Spleen (tissue), 11 donors: ENCODE measurements at regions not wholly inside any gene's neighbourhood (a gene's known extent, or its start where the extent isn't known, plus 50 kb on each side); places are given as distances from the start of the nearest gene placed in this dataset.

Experiments used
- DNase-seq: peaks from one replicate; pipeline ENCODE4 v3.0.0-alpha.2; 2020
- H3K27ac ChIP-seq, 8 donors: fragments of 200-600 bp; sonication (generic) in 7 of 8; 1 replicate in 4 of 8; 2 replicates in 4 of 8; pipeline versions ENCODE4 v1.5.0 to v1.8.0; 2016 to 2021; ENCODE audit warnings: inconsistent platforms in 4 of 8, mild to moderate bottlenecking in 4 of 8, moderate library complexity in 1 of 8
- H3K27me3 ChIP-seq, 7 donors: fragments of 200-600 bp; sonication (generic) in 6 of 7; replicated peaks in 1 of 7; 1 replicate in 4 of 7; 2 replicates in 3 of 7; pipeline versions ENCODE4 v1.5.0 to v1.8.0; 2016 to 2021; ENCODE audit warnings: inconsistent platforms in 3 of 7, mild to moderate bottlenecking in 1 of 7
- H3K36me3 ChIP-seq, 6 donors: fragments of 200-600 bp; sonication (generic) in 5 of 6; 1 replicate in 4 of 6; 2 replicates in 2 of 6; pipeline versions ENCODE4 v1.5.0 to v1.8.0; 2016 to 2021; ENCODE audit warnings: inconsistent platforms in 2 of 6
- H3K4me1 ChIP-seq, 6 donors: fragments of 200-600 bp; sonication (generic) in 5 of 6; 1 replicate in 3 of 6; 2 replicates in 3 of 6; pipeline versions ENCODE4 v1.5.0 to v1.8.0; 2016 to 2021; ENCODE audit warnings: inconsistent platforms in 3 of 6
- H3K4me3 ChIP-seq, 8 donors: fragments of 200-600 bp; sonication (generic) in 7 of 8; 1 replicate in 4 of 8; 2 replicates in 4 of 8; pipeline versions ENCODE4 v1.5.0 to v1.8.0; 2016 to 2021; ENCODE audit warnings: inconsistent platforms in 4 of 8, mild to moderate bottlenecking in 4 of 8, moderate library complexity in 2 of 8
- H3K9me3 ChIP-seq, 8 donors: fragments of 200-600 bp; sonication (generic) in 7 of 8; 1 replicate in 4 of 8; 2 replicates in 4 of 8; pipeline versions ENCODE4 v1.5.0 to v1.8.0; 2016 to 2021; ENCODE audit warnings: inconsistent platforms in 4 of 8
- POLR2A ChIP-seq, 3 donors: fragments of 450-650 bp; IDR thresholded peaks; one replicate each; pipeline ENCODE4 v1.5.1; 2017; ENCODE audit warnings: antibody characterized with exemption in 3 of 3, mild to moderate bottlenecking in 1 of 3
- POLR2AphosphoS5 ChIP-seq, 3 donors: sonication (generic); formaldehyde crosslinking; IDR thresholded peaks; one replicate each; pipeline ENCODE4 v1.5.1; 2017; ENCODE audit warnings: antibody characterized with exemption in 3 of 3
- WGBS, 5 donors: extraction: QIAGEN DNeasy Blood & Tissue Kit in 3 of 5; methylation state at CpG; one replicate each; pipeline versions ENCODE4 v1.1.5 to v1.1.7; 2013 to 2018; 5-methylcytosine and 5-hydroxymethylcytosine counted together
- intact Hi-C: fragments of 100-400 bp; cut with DNase I; formaldehyde crosslinking; loops from one replicate; pipeline ENCODE4 v1.15.0; 2023; ENCODE audit warnings: low total_unique reads
- TF ChIP-seq, protein P1 (sequence below), 11 experiments: fragments of 200-600 bp in 7 of 11; fragments of 450-650 bp in 4 of 11; sonication (generic) in 4 of 11; IDR thresholded peaks in 8 of 11; conservative IDR thresholded peaks in 3 of 11; 1 replicate in 7 of 11; 2 replicates in 4 of 11; pipeline versions ENCODE4 v1.4.0 to v1.8.0; 2016 to 2021; ENCODE audit warnings: antibody characterized with exemption in 11 of 11, inconsistent platforms in 4 of 11, mild to moderate bottlenecking in 1 of 11
- donor health status: healthy with polysubstance abuse.
- donor health status: DM: no; HTN: no; CAD: no; lungs with moderate emphysema.
- donor health status: DM: no; HTN: no; CAD: no.
- donor health status: Bipolar disorder and iron deficiency.
- donor health status: healthy.
- donor health status: DM: no; HTN: no; CAD: no.
- donor health status: DM: yes; HTN: yes; CAD: no.

DNA sequence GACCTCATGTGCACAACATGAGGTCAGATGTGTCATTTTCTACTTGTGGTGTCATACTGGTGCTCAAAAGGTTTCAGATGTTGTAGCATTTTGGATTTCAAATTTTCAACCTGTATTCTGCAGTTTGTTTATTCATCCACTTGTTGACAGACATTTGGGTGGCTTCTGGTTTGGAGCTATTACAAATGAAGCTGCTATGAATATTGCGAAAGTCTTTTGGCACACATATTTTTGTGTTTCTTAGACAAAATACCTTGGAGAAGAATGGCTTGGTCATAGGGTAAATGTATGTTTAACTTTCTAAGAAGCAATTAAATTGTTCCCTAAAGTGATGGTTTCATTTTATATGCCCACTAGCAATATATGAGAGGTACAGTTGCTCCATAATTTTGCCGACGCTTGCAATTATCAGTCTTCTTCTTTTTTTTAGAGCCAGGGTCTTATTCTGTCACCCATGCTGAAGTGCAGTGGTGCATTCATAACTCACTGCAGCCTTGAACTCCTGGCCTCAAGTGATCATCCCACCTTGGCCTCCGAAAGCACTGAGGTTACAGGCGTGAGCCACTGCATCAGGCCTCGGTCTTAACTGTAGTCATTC, 70.7 kb upstream of the TRPC7 start:
- intact Hi-C loops: no loop called here
- Histone ChIP-seq H3K4me3 (no peak overlapping the region), H3K27ac (no peak overlapping the region), H3K9me3 (no peaks in the 10 kb centered on the region), H3K36me3 (no peaks in the 10 kb centered on the region), H3K27me3 (no peaks in the 10 kb centered on the region), H3K4me1 (no peaks in the 10 kb centered on the region)
- no peak for DNase-seq
- 92 to 94% (median 93%) methylated on average over 6 of the region's 6 CpGs for WGBS, 5 donors
- no peak for TF ChIP-seq POLR2A (IDR thresholded peaks at IDR 0.05)
- TF ChIP-seq, protein P1, sequence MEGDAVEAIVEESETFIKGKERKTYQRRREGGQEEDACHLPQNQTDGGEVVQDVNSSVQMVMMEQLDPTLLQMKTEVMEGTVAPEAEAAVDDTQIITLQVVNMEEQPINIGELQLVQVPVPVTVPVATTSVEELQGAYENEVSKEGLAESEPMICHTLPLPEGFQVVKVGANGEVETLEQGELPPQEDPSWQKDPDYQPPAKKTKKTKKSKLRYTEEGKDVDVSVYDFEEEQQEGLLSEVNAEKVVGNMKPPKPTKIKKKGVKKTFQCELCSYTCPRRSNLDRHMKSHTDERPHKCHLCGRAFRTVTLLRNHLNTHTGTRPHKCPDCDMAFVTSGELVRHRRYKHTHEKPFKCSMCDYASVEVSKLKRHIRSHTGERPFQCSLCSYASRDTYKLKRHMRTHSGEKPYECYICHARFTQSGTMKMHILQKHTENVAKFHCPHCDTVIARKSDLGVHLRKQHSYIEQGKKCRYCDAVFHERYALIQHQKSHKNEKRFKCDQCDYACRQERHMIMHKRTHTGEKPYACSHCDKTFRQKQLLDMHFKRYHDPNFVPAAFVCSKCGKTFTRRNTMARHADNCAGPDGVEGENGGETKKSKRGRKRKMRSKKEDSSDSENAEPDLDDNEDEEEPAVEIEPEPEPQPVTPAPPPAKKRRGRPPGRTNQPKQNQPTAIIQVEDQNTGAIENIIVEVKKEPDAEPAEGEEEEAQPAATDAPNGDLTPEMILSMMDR (IDR thresholded peaks at IDR 0.05 in 8 of 11, conservative IDR thresholded peaks at IDR 0.05 in 3 of 11): no peak
- no peak for TF ChIP-seq POLR2AphosphoS5 (IDR thresholded peaks at IDR 0.05)

DNA sequence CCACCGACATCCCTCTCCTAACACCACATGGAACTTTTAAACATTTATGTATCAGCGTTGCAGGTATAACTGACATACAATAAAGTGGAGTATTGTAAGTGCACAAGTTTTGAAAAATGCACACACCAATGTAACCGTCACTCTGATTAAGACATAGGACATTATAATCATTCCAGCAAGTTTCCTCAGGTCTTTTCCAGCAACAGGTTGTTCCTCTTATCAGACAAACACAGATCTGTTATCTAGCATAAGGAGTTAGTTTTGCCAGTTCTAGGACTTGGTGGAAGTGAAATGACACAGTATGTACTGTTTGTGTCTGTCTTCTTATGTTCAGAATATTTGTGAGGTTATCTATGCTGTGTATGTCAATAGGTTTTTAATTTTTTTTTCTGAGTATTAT, 69.5 kb upstream of the TRPC7 start:
- H3K4me3 ChIP-seq: no peak overlapping the region
- no peaks in the 10 kb centered on the region for H3K27me3 ChIP-seq
- TF ChIP-seq POLR2AphosphoS5 (IDR thresholded peaks at IDR 0.05): no peak
- no peak for TF ChIP-seq POLR2A (IDR thresholded peaks at IDR 0.05)
- TF ChIP-seq, protein P1 (IDR thresholded peaks at IDR 0.05 in 8 of 11, conservative IDR thresholded peaks at IDR 0.05 in 3 of 11): no peak
- H3K36me3 ChIP-seq: no peaks in the 10 kb centered on the region
- H3K4me1 ChIP-seq: no peaks in the 10 kb centered on the region
- no peak for DNase-seq
- intact Hi-C loops: no loop called here
- WGBS, 5 donors: 81 to 90% (median 88%) methylated on average over 3 of the region's 3 CpGs
- H3K9me3 ChIP-seq: no peaks in the 10 kb centered on the region
- no peak overlapping the region for H3K27ac ChIP-seq

DNA sequence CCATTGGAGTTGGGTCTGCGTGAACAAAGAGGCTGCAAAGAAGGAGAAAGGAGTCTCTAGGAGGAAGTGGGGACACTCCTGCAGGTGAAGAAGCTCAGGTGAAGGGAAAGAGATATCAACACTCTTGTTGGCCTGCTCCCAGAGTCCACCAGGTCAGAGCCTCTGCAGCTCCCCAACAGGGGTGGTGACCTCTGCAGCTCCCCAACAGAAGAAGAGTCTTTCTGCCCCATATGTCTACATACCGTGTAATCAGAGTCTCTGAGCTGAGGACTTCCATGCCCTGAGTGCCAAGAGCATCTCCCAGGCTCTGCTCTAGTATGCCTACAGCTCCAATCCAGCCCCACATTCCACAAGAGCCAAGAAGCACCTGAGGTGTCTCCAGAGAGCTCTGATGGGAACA, 67.4 kb upstream of the TRPC7 start:
- no peaks in the 10 kb centered on the region for H3K36me3 ChIP-seq
- H3K9me3 ChIP-seq: no peaks in the 10 kb centered on the region
- TF ChIP-seq, protein P1 (IDR thresholded peaks at IDR 0.05 in 8 of 11, conservative IDR thresholded peaks at IDR 0.05 in 3 of 11): no peak
- TF ChIP-seq POLR2AphosphoS5 (IDR thresholded peaks at IDR 0.05) (no peak), POLR2A (IDR thresholded peaks at IDR 0.05) (no peak)
- H3K4me3 ChIP-seq: no peak overlapping the region
- WGBS, 5 donors: 76 to 95% (median 86%) methylated on average over 2 of the region's 2 CpGs
- DNase-seq: no peak
- intact Hi-C loops: no loop called here
- H3K27ac ChIP-seq: no peak overlapping the region
- no peaks in the 10 kb centered on the region for H3K4me1 ChIP-seq
- H3K27me3 ChIP-seq: no peaks in the 10 kb centered on the region

DNA sequence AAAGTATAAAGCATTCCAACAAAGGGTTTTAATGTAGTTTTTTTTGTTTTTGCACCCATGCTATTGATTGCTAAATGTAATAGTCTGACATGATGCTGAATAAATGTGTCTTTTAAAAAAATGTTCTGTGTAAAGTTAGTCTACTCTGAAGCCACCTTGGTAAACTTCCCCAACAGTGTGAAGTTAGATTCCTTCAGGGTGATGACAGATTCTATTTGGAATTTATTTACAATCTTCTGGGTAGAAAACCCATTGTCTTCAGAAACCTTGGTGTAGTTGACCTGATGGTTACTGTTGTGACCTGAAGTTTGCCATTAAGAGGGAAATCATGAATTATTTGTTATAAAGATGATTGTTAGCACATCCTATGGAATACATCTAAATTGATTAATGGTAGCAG, 64.7 kb upstream of the TRPC7 start:
- H3K4me3 ChIP-seq: no peak overlapping the region
- DNase-seq: no peak
- no peaks in the 10 kb centered on the region for H3K4me1 ChIP-seq
- H3K9me3 ChIP-seq: no peaks in the 10 kb centered on the region
- H3K36me3 ChIP-seq: no peaks in the 10 kb centered on the region
- no peak overlapping the region for H3K27ac ChIP-seq
- no peak for TF ChIP-seq POLR2A (IDR thresholded peaks at IDR 0.05)
- TF ChIP-seq, protein P1 (IDR thresholded peaks at IDR 0.05 in 8 of 11, conservative IDR thresholded peaks at IDR 0.05 in 3 of 11): no peak
- no peak for TF ChIP-seq POLR2AphosphoS5 (IDR thresholded peaks at IDR 0.05)
- H3K27me3 ChIP-seq: no peaks in the 10 kb centered on the region
- intact Hi-C loops: no loop called here
